ENCODE measurements at regions not wholly inside any gene's neighbourhood (a gene's known extent, or its start where the extent isn't known, plus 50 kb on each side); places are given as distances from the start of the nearest gene placed in this dataset.

DNA sequence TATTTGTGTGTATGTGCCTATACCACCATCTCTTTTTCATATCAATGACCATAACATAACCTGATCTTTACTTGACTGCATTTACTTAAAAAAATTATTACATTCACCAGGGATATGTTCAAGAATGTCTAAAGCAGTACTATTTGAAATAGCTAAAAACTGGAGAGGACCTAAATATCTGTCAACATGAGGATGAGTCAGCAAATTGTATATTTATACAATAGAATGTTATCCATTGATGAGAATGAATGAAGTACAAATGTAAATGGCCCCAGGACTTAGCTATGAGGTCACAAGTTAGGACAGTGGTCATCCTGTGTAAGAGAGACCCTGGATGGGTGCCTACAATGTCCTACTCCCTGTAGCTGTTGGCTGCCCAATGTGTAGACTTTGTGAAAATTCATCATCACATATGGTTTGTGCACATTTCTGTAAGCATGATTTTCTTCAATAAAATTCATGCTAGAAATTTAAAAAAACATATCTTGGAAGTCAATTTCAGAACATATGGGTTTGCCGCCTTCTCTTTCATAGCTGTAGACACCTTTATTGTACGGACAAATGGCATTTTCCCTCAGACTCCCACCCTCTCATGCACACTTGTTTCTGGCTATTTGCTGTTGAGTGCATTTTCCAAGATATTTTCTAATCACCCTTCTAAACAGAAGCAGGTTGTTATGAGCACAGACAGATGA, 202.4 kb downstream of the CDH26 start:
- no peak for DNase-seq
- H3K9me3 ChIP-seq (ENCODE audit: control insufficient read depth in 4 of 4, insufficient read depth in 3 of 4, low read length in 3 of 4): no peaks in the 10 kb centered on the region
- no peaks in the 10 kb centered on the region for H3K36me3 ChIP-seq (ENCODE audit: control insufficient read depth in 4 of 4, insufficient read depth in 4 of 4, low read length in 4 of 4)
- no peaks in the 10 kb centered on the region for H3K27me3 ChIP-seq (ENCODE audit: control insufficient read depth in 3 of 3, insufficient read depth in 3 of 3, low read length in 2 of 3)
- TF ChIP-seq, protein P1, sequence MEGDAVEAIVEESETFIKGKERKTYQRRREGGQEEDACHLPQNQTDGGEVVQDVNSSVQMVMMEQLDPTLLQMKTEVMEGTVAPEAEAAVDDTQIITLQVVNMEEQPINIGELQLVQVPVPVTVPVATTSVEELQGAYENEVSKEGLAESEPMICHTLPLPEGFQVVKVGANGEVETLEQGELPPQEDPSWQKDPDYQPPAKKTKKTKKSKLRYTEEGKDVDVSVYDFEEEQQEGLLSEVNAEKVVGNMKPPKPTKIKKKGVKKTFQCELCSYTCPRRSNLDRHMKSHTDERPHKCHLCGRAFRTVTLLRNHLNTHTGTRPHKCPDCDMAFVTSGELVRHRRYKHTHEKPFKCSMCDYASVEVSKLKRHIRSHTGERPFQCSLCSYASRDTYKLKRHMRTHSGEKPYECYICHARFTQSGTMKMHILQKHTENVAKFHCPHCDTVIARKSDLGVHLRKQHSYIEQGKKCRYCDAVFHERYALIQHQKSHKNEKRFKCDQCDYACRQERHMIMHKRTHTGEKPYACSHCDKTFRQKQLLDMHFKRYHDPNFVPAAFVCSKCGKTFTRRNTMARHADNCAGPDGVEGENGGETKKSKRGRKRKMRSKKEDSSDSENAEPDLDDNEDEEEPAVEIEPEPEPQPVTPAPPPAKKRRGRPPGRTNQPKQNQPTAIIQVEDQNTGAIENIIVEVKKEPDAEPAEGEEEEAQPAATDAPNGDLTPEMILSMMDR (IDR thresholded peaks at IDR 0.05; ENCODE audit: control extremely low read depth, extremely low read depth): no peak
- no peak overlapping the region for H3K9ac ChIP-seq (ENCODE audit: insufficient read depth in 1 of 2, low read length in 2 of 2)
- H3K4me3 ChIP-seq: no peak overlapping the region
- H3K27ac ChIP-seq (ENCODE audit: low read depth in 1 of 2, low read length in 1 of 2): no peak overlapping the region
- H3K4me1 ChIP-seq (ENCODE audit: control insufficient read depth in 5 of 5, insufficient read depth in 5 of 5, low read length in 5 of 5): peaks cover 0 to 5% (median 0%) of the 10 kb centered on the region in 5 donors
- 94 to 97% methylated on average over 2 of the region's 2 CpGs for WGBS, 2 donors
- no peak for ATAC-seq (ENCODE audit: insufficient read depth, low FRiP score)

DNA sequence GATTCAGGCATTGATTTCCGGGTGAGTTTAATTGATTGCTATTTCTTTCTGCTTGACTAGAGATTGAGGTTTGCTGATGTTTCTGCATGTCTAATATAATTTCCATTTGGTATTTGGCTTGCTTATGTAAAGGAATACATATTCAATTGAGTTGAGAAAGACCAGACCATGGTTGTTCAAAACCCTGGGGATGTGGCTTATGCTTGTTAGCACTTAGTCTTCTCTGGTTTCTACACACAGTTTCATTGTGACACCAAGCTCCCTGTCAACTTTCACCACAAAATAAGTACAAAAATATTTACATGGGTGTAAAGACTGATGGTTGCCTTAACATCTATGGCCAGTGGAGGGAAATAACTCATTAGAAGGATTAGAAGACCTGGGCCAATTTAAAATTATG, 209.6 kb downstream of the CDH26 start:
- ATAC-seq (ENCODE audit: insufficient read depth, low FRiP score) (no peak), DNase-seq (no peak)

DNA sequence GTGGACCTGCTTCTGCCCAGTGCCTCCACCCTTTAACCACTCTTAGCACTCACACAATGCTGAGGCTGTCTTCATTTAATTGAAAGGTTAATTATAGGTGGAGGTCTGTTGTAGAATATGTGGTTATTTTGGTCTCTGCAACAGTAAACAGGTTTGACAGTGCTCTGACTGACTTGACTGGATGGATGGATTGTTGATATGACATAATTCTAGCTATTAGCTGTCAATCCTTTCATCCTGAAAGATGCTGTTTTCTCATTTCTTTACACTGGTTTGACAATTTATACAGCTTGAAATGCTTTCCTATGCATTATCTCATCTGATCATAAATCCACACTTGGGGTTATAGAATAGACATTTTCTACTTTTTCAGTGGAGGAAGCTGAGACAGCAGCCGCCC, 210.7 kb downstream of the CDH26 start:
- 86 to 88% methylated on average over 1 of the region's 1 CpG for WGBS, 2 donors
- ATAC-seq (ENCODE audit: insufficient read depth, low FRiP score) (no peak), DNase-seq (no peak)
- TF ChIP-seq, protein P1 (IDR thresholded peaks at IDR 0.05; ENCODE audit: control extremely low read depth, extremely low read depth): no peak
- Histone ChIP-seq H3K4me3 (no peak overlapping the region), H3K4me1 (ENCODE audit: control insufficient read depth in 5 of 5, insufficient read depth in 5 of 5, low read length in 5 of 5) (no peaks in the 10 kb centered on the region), H3K9me3 (ENCODE audit: control insufficient read depth in 4 of 4, insufficient read depth in 3 of 4, low read length in 3 of 4) (peaks cover 0 to 7% (median 0%) of the 10 kb centered on the region in 4 donors), H3K36me3 (ENCODE audit: control insufficient read depth in 4 of 4, insufficient read depth in 4 of 4, low read length in 4 of 4) (no peaks in the 10 kb centered on the region), H3K27me3 (ENCODE audit: control insufficient read depth in 3 of 3, insufficient read depth in 3 of 3, low read length in 2 of 3) (no peaks in the 10 kb centered on the region), H3K27ac (ENCODE audit: low read depth in 1 of 2, low read length in 1 of 2) (no peak overlapping the region), H3K9ac (ENCODE audit: insufficient read depth in 1 of 2, low read length in 2 of 2) (no peak overlapping the region)

More for the DNA sequence above, 209.6 kb downstream of the CDH26 start:
- Histone ChIP-seq H3K4me3 (no peak overlapping the region), H3K27me3 (ENCODE audit: control insufficient read depth in 3 of 3, insufficient read depth in 3 of 3, low read length in 2 of 3) (no peaks in the 10 kb centered on the region), H3K9ac (ENCODE audit: insufficient read depth in 1 of 2, low read length in 2 of 2) (no peak overlapping the region), H3K9me3 (ENCODE audit: control insufficient read depth in 4 of 4, insufficient read depth in 3 of 4, low read length in 3 of 4) (peaks cover 0 to 7% (median 0%) of the 10 kb centered on the region in 4 donors), H3K36me3 (ENCODE audit: control insufficient read depth in 4 of 4, insufficient read depth in 4 of 4, low read length in 4 of 4) (no peaks in the 10 kb centered on the region), H3K27ac (ENCODE audit: low read depth in 1 of 2, low read length in 1 of 2) (no peak overlapping the region), H3K4me1 (ENCODE audit: control insufficient read depth in 5 of 5, insufficient read depth in 5 of 5, low read length in 5 of 5) (no peaks in the 10 kb centered on the region)
- 91 to 94% methylated on average over 1 of the region's 1 CpG for WGBS, 2 donors
- TF ChIP-seq, protein P1 (IDR thresholded peaks at IDR 0.05; ENCODE audit: control extremely low read depth, extremely low read depth): no peak

DNA sequence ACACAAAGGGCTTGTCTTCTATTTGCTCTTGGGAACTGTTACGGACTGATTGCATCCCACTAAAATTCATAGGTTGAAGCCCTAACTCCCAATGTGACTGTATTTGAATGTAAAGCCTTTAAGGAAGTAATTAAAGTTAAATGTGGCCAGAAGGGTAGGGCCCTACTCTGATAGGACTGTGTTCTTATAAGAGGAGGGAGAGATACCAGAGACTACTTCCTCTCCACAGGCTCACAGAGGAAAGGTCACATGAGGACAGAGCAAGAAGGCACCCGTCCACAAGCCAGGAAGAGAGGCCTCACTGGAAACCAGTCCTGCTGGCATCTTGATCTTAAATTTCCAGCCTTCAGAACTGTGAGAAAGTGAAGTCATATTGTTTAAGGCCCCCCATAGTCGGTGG, 211.9 kb downstream of the CDH26 start:
- H3K4me1 ChIP-seq (ENCODE audit: control insufficient read depth in 5 of 5, insufficient read depth in 5 of 5, low read length in 5 of 5): no peaks in the 10 kb centered on the region
- TF ChIP-seq, protein P1 (IDR thresholded peaks at IDR 0.05; ENCODE audit: control extremely low read depth, extremely low read depth): no peak
- ATAC-seq (ENCODE audit: insufficient read depth, low FRiP score): no peak
- 75 to 76% methylated on average over 3 of the region's 3 CpGs for WGBS, 2 donors
- H3K9me3 ChIP-seq (ENCODE audit: control insufficient read depth in 4 of 4, insufficient read depth in 3 of 4, low read length in 3 of 4): peaks cover 0 to 7% (median under 1%) of the 10 kb centered on the region in 4 donors
- H3K27ac ChIP-seq (ENCODE audit: low read depth in 1 of 2, low read length in 1 of 2): no peak overlapping the region
- no peak overlapping the region for H3K4me3 ChIP-seq
- DNase-seq: no peak
- H3K9ac ChIP-seq (ENCODE audit: insufficient read depth in 1 of 2, low read length in 2 of 2): no peak overlapping the region
- no peaks in the 10 kb centered on the region for H3K27me3 ChIP-seq (ENCODE audit: control insufficient read depth in 3 of 3, insufficient read depth in 3 of 3, low read length in 2 of 3)
- H3K36me3 ChIP-seq (ENCODE audit: control insufficient read depth in 4 of 4, insufficient read depth in 4 of 4, low read length in 4 of 4): no peaks in the 10 kb centered on the region

Measured in lung (tissue), 11 donors.